Endothelial cell of hepatic sinusoid (primary cell): ENCODE measurements at regions not wholly inside any gene's neighbourhood (a gene's known extent, or its start where the extent isn't known, plus 50 kb on each side); places are given as distances from the start of the nearest gene placed in this dataset.

Experiments
- in situ Hi-C: cut with HindIII; loops from 2 replicates; pipeline ENCODE4 v1.10.0; 2017; ENCODE audit warnings: low sequenced_read_pairs

GRCh38 chr15:79373113-79373512, 59.0 kb upstream of the MINAR1 start:
- in situ Hi-C loops: no loop called here

GRCh38 chr15:79373728-79374127, 58.4 kb upstream of the MINAR1 start:
- in situ Hi-C loops: no loop called here

GRCh38 chr15:79376383-79376782, 55.8 kb upstream of the MINAR1 start:
- in situ Hi-C loops: no loop called here

GRCh38 chr15:79378394-79379109, 53.6 kb upstream of the MINAR1 start:
- in situ Hi-C loops: no loop called here

GRCh38 chr15:79380755-79381497, 51.2 kb upstream of the MINAR1 start:
- in situ Hi-C loops: loop anchor here (5.0 kb wide), 1 partner anchor 51 kb away; the partner anchor contains the start of gene MINAR1

- in situ Hi-C loops: loop anchor here (5.0 kb wide), 1 partner anchor 51 kb away; the partner anchor contains the start of gene MINAR1
Measured at GRCh38 chr15:79381593-79381992, 50.5 kb upstream of the MINAR1 start.
